RPMI7951 (cell line): ENCODE measurements at regions not wholly inside any gene's neighbourhood (a gene's known extent, or its start where the extent isn't known, plus 50 kb on each side); places are given as distances from the start of the nearest gene placed in this dataset.

ENCODE experiments used
- DNase-seq: peaks from one replicate; pipeline ENCODE4 v3.0.0-alpha.2; 2012; ENCODE audit warnings: low read depth

DNA sequence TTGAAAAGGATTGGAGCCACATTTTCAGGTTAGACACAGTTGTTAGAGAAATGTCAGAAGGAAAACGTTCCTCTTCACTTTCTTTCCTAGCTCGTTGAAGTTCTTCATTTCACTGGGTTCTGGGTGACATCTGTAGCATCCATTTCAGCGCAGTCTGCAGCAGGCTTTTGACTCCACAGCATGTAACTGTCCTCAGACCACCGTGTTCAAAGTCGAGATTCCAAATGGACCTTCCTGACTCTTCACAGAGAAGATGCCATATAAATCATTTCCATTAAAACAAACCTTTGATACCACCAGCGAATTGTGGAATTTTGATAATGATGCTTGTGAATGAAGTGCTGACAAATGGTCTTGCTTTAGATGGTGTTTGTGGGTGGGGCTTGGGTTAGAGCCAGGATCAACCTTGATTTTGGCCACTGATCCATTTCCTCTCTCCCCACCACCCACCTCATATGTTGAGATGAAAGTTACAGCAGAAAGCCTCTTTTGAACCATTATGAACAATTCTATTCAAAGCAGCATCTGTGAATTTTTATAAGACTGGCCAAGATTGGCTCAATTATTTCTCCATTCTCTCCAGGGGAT is 185.3 kb upstream of the PREP start:
- DNase-seq, result peak; percentile 52

DNA sequence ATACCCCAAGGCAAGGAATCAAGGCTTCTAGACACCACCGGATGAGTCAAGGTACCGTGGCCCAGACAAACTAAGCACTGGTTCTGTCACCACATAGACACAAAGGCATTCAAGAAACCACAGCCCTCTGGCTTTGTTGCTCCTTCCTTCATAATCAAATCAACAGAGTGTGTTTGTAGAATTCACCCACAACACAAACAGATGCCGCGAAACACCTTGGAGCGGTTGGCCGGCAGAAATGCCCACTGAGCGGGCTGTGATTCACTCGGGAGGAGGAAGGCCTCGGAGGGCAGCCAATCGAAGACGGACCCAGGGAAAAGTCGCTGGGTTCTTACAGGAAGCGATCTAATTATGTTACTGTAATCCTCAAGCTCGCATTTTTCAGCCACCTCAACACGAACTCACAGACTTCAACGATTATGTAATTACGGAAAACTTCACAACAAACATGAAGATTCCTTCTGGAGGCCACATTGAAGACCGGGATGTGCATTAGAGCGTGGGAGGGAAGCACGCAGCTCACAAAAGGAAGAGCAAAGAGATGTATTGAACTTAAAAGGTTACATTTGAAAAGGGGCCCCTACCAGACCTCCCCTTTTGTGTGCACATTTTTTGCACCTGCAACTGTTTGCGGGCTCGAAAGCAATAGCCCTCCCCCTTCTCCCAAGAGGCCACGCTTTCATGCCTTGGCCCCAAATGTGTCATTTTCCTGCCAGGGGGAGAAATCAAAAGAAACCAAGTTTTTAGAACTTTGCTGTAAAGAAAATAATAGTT is 184.7 kb upstream of the PREP start:
- peak; percentile 100 for DNase-seq

DNA sequence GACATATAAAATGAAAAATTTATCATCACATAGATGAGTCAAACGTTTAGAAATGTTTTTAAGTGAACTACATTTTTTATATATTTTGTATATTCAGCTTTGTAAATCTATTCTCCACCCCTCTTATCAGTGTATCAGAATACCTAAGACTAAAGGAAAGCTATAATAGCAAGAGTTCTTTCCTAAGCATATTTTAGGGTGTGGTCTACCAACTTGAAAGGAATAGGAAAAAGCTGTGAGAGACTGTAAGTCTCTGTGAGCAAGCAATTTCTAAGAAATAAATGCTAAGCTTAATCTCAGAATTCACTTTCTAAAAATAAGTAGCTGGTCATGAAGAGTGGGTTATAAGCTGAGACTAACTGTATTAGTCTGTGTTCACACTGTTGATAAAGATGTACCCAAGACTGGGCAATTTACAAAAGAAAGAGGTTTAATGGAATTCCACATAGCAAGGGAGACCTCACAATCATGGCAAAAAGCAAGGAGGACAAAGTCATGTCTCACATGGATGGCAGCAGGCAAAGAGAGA is 175.4 kb upstream of the PREP start:
- no peak for DNase-seq

DNA sequence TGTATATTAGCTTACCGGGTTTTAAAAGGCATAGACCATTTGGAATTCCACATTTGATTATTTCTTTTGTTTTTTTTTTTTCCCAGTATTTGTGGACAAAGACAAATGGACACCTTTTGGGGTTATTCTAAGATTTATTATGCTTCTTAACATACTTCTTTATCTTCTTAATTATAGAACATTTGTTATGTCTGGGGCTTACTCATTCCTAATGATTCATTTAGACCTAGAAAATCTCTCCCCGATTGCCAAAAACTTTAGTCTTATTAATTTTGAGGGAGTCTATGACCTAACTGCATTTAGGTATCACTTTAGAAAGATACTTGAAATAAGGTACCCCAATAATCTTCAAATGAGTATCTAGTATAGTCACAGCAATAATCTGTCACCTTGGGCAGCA is 170.7 kb upstream of the PREP start:
- DNase-seq, result no peak

DNA sequence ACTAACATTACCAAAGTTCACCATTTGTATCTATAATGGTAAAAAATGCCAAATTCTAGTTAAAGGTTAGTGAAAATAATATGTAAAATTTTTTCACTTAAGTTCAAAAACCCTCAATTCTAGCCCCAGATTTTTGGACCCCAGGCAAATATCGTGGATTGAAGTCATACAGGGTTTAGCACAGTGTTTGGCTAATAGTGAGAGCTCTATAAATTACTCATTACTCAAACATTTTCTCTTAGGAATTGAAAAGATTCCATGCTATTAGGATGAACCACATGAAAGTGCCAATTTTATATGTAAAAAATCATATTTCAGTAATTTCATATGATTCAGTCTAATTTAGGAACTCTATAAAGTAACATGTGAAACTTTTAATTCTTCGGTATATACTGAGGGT is 170.3 kb upstream of the PREP start:
- no peak for DNase-seq

DNA sequence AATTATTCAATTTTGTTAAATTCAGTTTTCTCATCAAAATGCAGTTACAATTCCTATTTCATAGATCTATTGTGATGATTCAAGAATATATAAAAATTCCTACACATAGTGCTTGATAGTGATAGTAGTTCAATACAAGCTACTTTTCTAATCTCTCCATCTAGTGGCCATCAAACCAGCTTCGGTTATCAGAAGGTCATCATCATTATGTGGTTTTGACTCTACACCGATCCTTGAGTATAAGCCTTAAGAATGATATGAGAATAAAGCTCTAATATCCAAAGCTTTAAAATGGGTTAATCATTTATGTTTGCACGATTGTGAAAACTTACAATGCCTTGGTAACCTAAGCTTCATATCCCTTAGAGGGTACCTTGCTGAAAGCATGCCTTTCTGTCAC is 167.5 kb upstream of the PREP start:
- DNase-seq, result no peak

DNA sequence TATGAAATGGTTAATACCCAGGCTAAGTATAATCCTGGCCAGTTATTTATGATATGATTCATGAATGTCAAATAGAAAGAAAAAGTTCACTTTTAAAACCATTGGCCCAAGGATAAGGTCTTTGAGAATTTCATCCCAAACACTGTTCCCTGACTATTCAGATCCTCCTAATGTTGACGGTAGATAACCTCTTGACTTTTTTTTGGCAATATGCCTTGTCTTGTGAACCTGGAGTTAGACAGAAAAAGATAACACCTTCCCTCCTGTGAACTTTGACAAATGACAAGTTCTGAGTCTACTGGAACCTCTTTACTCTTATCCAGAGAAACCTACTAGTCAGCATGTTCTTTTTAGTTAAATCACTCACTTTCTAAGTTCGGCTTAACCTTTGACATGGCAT is 166.8 kb upstream of the PREP start:
- DNase-seq, result no peak

DNA sequence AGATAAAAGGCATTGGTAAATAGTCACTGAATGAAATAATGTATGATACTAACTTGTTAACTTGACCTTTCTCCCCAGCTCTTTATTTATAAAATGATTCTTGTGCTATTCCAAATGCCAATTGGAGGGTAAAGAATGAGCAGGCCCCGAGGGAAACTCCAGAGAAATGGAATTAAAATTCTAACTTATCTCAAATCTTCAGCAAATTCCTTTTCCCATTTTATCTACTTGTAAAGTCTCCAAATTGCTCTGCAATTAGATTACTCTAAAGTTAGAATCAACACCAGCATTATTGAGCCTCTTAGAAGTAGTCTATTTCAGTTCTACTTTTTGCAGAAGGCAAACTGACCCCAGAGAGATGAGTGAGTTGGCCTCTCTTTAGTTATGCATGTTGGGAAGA is 165.9 kb upstream of the PREP start:
- no peak for DNase-seq

DNA sequence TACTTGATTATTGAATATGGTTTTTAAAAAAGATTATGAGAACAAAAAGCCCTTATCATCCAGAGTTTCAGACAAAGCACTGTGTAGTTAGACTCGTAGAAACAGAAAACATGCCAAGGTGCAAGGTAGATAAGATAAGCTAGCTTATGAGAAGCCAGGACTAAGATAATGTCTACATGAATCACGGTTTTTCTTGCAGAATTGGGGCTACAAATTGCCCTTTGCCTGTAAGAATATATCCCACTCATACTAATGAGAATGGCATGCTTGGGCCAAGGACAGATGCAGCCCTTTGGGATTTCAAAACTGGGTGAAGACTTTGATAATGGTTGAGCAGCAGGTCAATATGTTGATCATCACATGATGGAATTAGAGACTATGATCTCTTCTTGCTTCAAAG is 165.3 kb upstream of the PREP start:
- no peak for DNase-seq

DNA sequence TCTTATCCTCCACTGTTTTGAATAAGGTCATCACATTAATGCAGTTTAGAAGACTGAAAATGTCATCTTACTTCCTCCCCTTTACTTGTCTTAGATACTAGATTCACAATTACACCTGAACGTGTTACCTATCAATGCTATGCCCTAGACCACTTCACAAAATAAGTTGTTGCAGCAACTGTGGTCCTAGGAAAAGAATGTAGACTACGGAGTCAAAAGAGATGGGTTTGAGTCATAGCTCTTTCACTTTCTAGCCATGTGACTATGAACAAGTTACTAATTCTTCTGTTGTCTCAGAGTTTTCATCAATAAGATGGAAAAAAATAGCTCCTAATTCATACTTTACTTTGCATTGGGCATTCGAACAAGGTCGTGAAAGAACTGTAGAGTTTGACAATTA is 164.3 kb upstream of the PREP start:
- DNase-seq, result no peak

DNA sequence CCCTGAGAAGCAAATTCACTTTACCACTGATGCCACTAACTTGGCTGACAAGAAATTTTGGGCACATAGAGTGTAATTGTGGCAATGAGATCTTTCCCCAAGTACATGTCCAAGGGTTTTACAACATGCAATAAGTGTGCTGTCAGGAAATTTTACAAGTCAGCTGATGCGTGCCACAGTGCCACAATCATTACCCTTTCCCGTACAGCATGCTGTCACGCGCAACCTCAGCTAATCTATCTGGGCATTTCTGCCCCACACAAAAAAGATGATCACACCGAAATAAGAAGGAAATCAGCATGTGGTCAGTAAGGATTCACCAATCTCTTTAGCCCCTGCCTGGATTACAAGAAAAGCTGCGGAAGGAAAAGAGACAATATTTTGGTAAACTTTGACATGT is 163.6 kb upstream of the PREP start:
- peak; percentile 35 for DNase-seq

DNA sequence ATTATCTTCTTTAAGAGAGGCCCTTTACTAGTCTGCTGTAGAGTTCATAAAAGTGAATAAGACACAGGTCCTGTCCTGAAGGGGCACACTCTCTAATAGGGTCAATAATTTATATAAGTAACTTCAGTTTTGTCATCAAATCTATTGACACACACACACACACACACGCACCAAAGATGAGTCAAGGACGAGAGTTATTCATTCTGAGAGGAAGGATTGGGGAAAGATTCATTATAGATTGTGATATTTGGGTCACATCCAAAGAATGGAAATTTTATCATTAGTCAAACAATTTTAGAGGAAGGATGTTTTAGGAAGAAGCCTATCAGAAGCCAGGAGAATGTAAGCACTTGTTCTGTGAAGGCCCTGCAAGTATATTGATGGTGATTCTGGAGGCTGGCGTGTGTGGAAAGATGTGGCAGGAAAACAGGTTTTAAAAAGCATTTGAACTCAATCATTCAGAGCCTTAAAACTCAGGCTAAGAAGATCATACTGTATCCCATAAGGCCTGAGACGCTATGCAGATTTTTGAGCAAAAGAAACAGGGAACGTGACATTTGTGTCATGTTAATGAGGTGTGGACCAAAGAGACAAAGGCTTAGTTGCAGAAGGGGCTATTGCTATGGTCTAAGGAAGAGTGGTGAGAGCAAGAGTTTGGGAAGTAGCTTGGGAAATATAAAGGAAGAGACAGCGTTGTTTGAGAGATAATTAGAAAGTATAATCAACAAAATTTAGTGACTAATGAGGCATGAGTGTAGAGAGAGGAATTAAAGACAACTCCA is 161.4 kb upstream of the PREP start:
- no peak for DNase-seq

DNA sequence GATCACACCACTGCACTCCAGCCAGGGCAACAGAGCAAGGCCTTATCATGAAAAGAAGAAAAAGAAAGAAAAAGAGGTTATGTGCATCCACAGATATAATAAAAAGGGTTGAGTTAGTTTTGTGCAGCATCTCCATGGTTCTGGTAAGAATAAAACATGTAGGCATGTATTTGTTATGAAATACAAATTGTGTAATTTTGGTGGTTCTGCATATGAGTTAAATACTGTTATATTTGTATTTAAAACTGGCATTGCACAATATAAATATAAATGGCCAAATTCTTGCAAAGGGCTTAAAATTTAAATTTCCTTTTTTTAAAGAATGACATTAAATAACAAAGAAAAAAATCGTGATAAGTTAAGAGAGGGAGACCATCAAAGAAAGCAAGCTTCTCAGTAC is 159.1 kb upstream of the PREP start:
- DNase-seq, result no peak

DNA sequence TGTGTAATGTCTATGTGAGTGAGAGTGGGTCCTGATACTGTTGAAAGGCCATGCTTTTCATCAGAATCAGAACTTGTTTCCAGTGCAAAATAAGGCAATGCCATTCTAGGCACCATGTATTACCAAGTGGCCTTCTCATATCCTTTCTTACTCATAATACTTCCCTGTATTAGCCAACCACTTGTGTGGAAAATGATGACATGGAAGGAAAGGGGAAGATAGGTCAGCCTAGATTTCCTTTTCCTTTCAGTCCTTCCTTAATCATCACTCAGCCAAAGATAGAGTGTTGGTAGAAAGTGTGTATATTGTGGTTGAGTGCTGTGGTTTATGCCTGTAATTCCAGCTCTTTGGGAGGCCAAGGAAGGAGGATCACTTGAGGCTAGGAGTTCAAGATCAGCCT is 158.6 kb upstream of the PREP start:
- no peak for DNase-seq

DNA sequence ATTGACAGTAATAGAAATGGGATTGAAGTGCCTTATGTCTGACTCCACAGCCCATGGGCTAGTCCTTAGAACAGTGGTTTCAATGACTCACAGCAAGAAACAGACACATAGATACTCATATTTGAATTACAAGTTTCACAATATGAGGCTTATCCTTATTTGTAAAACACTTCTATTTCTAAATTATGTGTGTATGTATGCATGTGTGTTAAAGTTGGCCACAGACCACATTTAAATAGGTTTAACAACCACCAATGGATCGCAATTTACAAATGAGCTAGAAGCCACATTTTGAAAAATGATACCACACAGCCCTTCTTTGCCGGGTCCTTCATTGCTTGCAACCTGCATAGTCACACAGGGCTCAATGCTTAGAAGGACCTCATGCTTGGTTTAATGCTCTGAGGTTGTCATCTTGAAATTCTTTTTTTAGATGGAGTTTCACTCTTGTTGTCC is 157.8 kb upstream of the PREP start:
- DNase-seq, result peak; percentile 73

DNA sequence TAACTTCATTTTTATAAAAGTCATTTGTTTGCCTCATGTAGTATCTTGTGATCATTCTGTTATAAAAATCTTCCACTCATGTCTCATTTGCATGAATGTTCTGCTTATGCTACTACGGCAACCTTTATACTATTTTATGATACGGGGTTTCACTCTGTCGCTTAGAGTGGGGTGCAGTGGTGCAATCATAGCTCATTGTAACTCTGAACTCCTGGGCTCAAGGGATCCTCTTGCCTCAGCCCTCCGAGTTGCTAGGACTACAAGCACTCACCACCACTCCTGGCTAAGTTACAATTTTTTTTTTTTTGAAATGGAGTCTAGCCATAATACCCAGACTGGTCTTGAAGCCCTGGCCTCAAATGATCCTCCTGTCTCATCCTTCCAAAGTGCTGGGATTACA is 154.4 kb upstream of the PREP start:
- no peak for DNase-seq

DNA sequence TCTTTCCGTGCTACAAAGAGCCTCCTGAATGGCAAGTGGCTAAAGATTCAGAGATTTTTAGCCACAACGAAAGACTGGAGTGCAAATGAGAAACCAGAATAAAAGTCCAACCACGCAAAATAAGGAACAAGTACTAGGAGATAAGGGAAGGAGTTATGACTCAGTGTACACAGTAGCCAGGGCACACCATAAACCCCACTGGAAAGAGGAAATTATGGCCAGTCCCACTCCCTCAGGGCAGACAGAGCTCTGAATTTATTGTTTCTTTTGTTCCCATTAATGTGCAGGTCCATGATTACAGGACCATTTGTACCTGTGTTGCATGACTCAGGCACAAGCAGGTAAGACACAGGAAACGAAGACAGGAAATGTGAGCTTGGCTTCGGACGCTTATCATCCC is 150.3 kb upstream of the PREP start:
- peak; percentile 57 for DNase-seq

DNA sequence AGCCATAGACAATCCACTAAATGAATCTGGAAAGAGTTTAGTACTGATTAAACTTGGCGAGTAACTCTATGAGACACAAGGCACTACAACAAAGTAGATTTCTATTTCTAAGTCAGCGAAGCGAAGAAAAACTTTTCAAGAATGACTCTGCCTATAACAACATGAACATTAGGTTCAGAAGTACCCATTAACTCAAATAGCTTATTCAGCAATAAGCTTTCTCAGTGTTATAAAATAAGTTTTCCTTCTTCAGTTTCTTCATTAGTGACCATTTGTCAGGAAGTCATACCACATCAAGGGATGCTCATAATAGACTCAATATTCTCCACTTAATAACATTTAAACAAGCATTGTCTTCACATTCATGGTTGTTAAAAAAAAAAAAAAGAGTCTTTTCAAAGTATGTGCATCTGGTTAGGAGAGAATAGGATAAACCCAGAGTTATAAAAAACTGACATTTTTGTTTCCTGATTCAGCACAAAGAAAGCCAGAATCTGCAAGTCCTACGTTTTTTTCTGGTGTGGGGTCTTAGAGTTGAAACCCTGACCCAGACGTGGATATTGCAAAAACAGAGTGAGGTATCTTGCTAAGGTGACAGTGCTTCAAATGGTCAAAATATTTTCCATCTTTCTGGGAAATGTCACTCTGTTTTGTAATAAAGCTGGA is 148.2 kb upstream of the PREP start:
- no peak for DNase-seq

DNA sequence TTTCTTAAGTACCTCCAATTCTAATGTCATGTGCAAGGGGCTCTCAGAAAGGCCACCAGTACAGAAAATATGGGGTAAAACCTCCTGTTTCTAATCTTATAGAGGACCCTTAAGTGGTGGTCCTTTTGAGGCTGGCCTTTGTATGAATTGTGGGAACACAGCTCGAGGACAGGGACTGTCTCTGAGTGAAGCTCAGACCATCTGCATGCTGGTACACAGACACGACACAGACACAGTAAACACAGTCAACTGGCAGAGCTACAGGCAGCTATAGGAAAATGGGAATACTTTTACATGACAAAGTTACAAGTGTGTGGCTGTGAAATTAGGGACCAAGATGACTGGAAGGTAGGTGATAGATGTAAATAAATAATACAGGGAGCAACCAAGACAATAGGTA is 143.9 kb upstream of the PREP start:
- no peak for DNase-seq

DNA sequence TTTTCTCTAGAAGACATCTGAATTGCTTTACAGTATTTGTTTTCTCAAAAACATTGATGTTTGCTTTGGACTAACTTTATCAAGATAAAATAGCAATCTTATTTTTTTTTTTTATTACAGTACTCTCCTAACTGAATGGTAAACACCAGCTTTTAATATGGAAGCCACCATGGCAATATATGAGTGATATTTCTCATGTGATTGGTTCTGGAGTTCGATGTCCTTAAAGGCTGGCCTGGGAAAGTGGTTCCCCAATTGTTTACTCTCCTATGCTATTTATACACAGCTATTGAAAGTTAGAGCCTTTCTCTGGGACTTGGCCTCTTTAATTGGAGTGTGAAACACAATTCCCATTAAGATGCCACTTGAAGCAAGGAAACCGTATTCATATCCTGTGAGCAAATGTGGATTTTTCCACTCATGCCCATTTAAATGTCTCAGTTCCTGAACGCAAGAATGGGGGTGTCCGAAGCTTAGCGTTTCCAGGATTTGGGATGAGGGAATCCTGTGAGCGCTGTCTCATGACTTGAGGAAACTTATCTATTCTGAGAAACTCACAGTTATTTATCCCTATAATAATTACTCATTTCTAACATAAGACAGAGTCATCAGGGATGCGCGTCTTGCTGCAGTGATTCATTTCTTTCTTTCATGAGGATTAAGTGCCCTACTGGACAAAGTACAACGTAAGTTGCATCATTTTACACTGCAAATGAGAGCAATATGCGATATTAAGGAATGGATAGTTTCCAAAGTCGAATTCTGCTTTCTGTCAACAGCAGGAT is 143.3 kb upstream of the PREP start:
- peak; percentile 72 for DNase-seq

DNA sequence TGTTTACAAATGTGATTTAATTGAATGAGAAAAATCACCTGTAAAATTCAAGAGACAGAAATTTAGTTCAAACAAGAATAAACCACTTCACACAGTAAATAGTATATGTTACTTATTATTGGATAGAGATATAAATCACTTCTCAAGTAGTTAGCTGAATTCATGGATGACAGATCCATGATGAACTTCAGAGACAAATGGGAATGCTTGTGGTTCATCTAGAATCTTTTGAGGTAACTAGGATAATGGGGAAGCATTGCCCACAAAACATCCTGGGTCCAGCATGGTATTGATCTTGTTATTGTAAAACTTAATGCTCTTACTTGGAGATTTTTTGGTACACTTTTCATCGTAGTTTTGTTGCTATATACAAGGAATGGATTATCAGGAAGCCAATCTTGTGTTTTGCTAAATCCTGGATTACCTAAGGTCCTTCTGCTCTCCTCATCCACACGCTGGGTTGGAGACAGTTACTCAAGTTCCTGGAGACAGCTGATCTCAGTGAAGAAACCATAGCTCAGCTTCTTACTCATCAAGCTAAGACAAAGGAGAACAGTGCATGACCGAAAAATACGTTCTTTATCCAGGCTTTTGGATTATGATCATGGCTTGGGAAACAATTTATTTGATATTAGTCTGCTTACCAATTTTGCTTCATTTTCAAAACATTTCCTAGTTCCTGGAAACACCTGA is 142.5 kb upstream of the PREP start:
- no peak for DNase-seq
